K562 (cell line): ENCODE measurements at regions not wholly inside any gene's neighbourhood (a gene's known extent, or its start where the extent isn't known, plus 50 kb on each side); places are given as distances from the start of the nearest gene placed in this dataset.

ENCODE experiments used
- ATF6 ChIP-seq: sonication (generic); formaldehyde crosslinking; IDR thresholded peaks from 2 replicates; pipeline ENCODE4 v1.4.0; 2020; ENCODE audit warnings: mild to moderate bottlenecking, missing genetic modification reagents
- EZH2 ChIP-seq: IDR thresholded peaks from 2 replicates; pipeline ENCODE4 v1.6.1; 2012; ENCODE audit warnings: low read depth, mild to moderate bottlenecking, inconsistent platforms, low read length, borderline replicate concordance
- TAF1 ChIP-seq: IDR thresholded peaks from 2 replicates; pipeline ENCODE4 v1.6.1; 2011; ENCODE audit warnings: mild to moderate bottlenecking, low read length, moderate library complexity; ENCODE audit not compliant: insufficient read depth, control insufficient read depth, severe bottlenecking; ENCODE audit errors: extremely low read depth

- TF ChIP-seq ATF6 (CRISPR knock-in tag) (no peak), EZH2 (no peak), TAF1 (no peak)
Observed at GRCh38 chr6:169993861-169994481, 242.5 kb downstream of the ERMARD start.
